ENCODE measurements at regions not wholly inside any gene's neighbourhood (a gene's known extent, or its start where the extent isn't known, plus 50 kb on each side); places are given as distances from the start of the nearest gene placed in this dataset.

DNA sequence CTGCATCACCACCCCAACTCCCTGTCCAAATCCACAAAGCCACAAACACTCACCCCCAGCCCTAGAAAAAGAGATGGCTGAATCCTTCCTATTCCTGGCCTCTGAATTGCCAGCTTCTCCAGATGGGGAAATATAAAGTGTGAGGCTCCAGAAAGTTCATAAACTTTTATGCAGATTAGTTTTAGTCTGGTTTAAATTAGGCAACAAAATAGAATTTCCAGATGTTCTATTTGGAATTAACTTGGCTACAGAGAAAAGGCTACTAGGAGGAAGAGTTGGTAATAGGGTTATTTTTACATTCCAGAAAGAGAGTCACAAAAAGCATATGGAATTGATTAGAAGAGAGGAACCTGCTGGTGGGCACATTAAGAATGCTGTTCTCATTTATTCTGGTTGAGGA is 56.0 kb downstream of the EN1 start:
- no peak for DNase-seq
- no peaks in the 10 kb centered on the region for H3K36me3 Mint-ChIP-seq (ENCODE audit: insufficient read depth)
- H3K4me1 Mint-ChIP-seq (ENCODE audit: low read depth in 2 of 2), result no peaks in the 10 kb centered on the region
- ATAC-seq (replicated peaks), result no peak
- H3K27me3 Mint-ChIP-seq, result peaks cover 45 to 48% of the 10 kb centered on the region in 2 donors
- H3K9me3 Mint-ChIP-seq, result peaks cover 0 to 2% of the 10 kb centered on the region in 2 donors
- no peak overlapping the region for H3K27ac Mint-ChIP-seq
- H3K4me3 Mint-ChIP-seq, result no peak overlapping the region

DNA sequence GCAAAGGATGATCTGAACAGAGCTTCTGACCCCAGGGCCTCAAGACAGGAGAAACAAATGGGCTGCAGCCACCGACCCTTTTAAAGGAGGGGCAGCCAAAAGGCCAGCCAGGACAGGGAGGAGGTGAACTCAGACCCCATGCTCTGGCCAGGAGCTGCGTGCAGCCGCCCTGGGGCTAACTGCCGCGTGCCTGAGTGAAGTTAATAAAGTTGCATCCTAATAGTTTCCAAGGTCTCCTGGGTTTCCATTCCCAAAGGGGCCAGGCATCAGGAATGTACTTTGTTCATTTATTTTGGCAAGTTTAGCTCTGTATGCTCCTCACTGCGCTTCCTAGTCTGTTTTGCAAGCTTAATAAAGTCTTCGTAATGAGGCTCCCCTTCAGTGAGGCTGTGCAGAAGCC is 60.7 kb downstream of the EN1 start:
- DNase-seq, result no peak
- Mint-ChIP-seq H3K9me3 (no peaks in the 10 kb centered on the region), H3K27ac (no peak overlapping the region), H3K4me3 (no peak overlapping the region), H3K27me3 (peaks cover 26 to 42% of the 10 kb centered on the region in 2 donors), H3K4me1 (ENCODE audit: low read depth in 2 of 2) (no peaks in the 10 kb centered on the region), H3K36me3 (ENCODE audit: insufficient read depth) (no peaks in the 10 kb centered on the region)
- no peak for ATAC-seq (replicated peaks)

DNA sequence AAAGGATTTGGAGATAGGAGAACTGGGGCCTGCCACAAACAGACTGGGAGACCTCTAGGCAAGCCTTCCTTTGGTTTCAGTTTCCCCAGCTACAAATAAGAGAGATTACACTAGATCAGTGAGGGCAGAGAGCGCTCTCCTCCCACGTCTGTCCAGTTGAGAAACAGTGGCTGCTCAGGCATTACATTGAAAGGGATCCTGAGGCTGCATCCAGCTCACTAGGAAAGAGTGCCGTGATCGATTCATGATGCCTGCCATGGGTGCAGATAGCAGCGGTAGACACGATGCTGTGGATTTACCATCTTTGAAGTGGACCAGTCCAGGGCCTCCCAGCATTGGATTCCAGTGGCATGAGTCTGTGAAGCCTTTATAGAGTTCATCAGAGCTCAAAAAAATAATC is 62.6 kb downstream of the EN1 start:
- H3K27me3 Mint-ChIP-seq, result peaks cover 18 to 38% of the 10 kb centered on the region in 2 donors
- ATAC-seq (replicated peaks) (no peak), DNase-seq (no peak)
- no peak overlapping the region for H3K27ac Mint-ChIP-seq
- no peaks in the 10 kb centered on the region for H3K36me3 Mint-ChIP-seq (ENCODE audit: insufficient read depth)
- no peaks in the 10 kb centered on the region for H3K4me1 Mint-ChIP-seq (ENCODE audit: low read depth in 2 of 2)
- no peaks in the 10 kb centered on the region for H3K9me3 Mint-ChIP-seq
- H3K4me3 Mint-ChIP-seq, result no peak overlapping the region

DNA sequence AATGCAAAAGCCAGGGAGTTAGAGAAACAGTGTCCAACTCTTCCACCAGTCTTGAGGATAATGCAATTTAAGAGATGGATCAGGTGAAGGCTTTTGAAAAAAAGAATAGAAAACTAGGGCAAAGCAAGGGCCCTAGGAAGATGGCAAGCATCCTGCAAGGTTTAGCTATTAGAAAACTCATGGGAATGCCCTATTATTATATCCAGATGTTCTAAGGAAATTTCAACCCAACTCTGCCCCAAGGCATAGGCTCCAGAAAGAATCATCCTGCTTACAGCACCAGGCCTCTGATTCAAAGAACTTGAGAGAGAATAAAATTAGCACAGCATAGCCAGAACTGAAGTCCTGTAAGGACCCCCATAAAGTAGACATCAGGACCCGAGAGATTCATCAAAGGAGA is 68.1 kb downstream of the EN1 start:
- peaks cover 0 to 2% of the 10 kb centered on the region in 2 donors for H3K4me1 Mint-ChIP-seq (ENCODE audit: low read depth in 2 of 2)
- no peaks in the 10 kb centered on the region for H3K36me3 Mint-ChIP-seq (ENCODE audit: insufficient read depth)
- no peaks in the 10 kb centered on the region for H3K9me3 Mint-ChIP-seq
- ATAC-seq (replicated peaks) (no peak), DNase-seq (no peak)
- no peak overlapping the region for H3K4me3 Mint-ChIP-seq
- peaks cover 23 to 47% of the 10 kb centered on the region in 2 donors for H3K27me3 Mint-ChIP-seq
- no peak overlapping the region for H3K27ac Mint-ChIP-seq

DNA sequence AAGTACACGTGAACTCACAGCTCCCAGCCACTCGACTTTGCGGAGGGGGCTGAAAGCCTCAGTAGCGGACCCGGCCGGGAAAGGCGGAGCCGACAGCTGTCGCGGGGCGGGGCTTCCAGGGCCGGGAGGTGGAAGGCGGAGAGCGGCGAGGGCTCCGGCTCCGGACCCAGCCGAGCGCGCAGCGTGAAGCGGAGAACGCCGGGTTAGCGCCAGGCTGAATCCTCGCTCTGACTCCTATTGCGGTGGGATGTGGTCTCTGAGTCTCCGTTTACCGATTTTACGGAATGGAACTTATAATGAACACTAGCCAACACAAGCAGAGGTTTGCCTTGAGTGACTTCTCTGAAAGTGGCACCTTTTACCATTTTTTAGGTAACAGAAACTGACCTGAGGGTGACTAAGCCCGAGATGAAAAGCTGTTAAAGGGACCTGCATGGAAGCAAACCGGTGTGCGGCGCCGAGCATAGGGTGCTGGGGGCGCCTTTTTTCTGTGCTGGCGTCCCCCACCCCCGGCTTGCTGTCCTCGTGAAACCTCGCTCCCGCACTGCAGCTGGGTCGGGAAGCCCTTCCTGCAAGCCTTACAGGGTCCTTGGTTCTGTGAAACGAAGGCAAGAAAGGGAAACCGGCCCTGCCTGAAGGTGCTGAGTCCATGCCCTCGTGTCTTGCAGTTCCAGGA is 72.9 kb downstream of the EN1 start:
- H3K9me3 Mint-ChIP-seq, result no peaks in the 10 kb centered on the region
- H3K4me3 Mint-ChIP-seq, result peak overlapping the region; percentile 14 to 28
- peaks cover 0 to 3% of the 10 kb centered on the region in 2 donors for H3K4me1 Mint-ChIP-seq (ENCODE audit: low read depth in 2 of 2)
- peaks cover 52 to 62% of the 10 kb centered on the region in 2 donors for H3K27me3 Mint-ChIP-seq
- no peak for ATAC-seq (replicated peaks)
- H3K36me3 Mint-ChIP-seq (ENCODE audit: insufficient read depth), result no peaks in the 10 kb centered on the region
- no peak overlapping the region for H3K27ac Mint-ChIP-seq
- DNase-seq, result no peak

- no peak overlapping the region for H3K27ac Mint-ChIP-seq
- H3K9me3 Mint-ChIP-seq, result no peaks in the 10 kb centered on the region
- H3K4me1 Mint-ChIP-seq (ENCODE audit: low read depth in 2 of 2), result peaks cover 0 to 3% of the 10 kb centered on the region in 2 donors
- DNase-seq (no peak), ATAC-seq (replicated peaks) (no peak)
- no peak overlapping the region for H3K4me3 Mint-ChIP-seq
- peaks cover 53 to 63% of the 10 kb centered on the region in 2 donors for H3K27me3 Mint-ChIP-seq
- H3K36me3 Mint-ChIP-seq (ENCODE audit: insufficient read depth), result no peaks in the 10 kb centered on the region
Measured at GRCh38 chr2:118773826-118774225, 73.6 kb downstream of the EN1 start.

GRCh38 chr2:118772487-118773200 is 74.8 kb downstream of the EN1 start:
- Mint-ChIP-seq H3K4me3 (no peak overlapping the region), H3K27me3 (peaks cover 53 to 67% of the 10 kb centered on the region in 2 donors), H3K27ac (no peak overlapping the region), H3K9me3 (no peaks in the 10 kb centered on the region), H3K4me1 (ENCODE audit: low read depth in 2 of 2) (peaks cover 0 to 3% of the 10 kb centered on the region in 2 donors), H3K36me3 (ENCODE audit: insufficient read depth) (no peaks in the 10 kb centered on the region)
- ATAC-seq (replicated peaks), result no peak
- no peak for DNase-seq

GRCh38 chr2:118769707-118770400 is 77.6 kb downstream of the EN1 start:
- peaks cover 0 to 2% of the 10 kb centered on the region in 2 donors for H3K4me1 Mint-ChIP-seq (ENCODE audit: low read depth in 2 of 2)
- H3K27me3 Mint-ChIP-seq, result peaks cover 37 to 62% of the 10 kb centered on the region in 2 donors
- DNase-seq, result no peak
- H3K27ac Mint-ChIP-seq, result no peak overlapping the region
- H3K4me3 Mint-ChIP-seq, result no peak overlapping the region
- no peak for ATAC-seq (replicated peaks)
- no peaks in the 10 kb centered on the region for H3K9me3 Mint-ChIP-seq
- H3K36me3 Mint-ChIP-seq (ENCODE audit: insufficient read depth), result no peaks in the 10 kb centered on the region

GRCh38 chr2:118766871-118767270 is 80.6 kb downstream of the EN1 start:
- DNase-seq (no peak), ATAC-seq (replicated peaks) (no peak)
- no peak overlapping the region for H3K4me3 Mint-ChIP-seq
- no peaks in the 10 kb centered on the region for H3K4me1 Mint-ChIP-seq (ENCODE audit: low read depth in 2 of 2)
- no peak overlapping the region for H3K27ac Mint-ChIP-seq
- H3K27me3 Mint-ChIP-seq, result peaks cover 26 to 54% of the 10 kb centered on the region in 2 donors
- H3K9me3 Mint-ChIP-seq, result no peaks in the 10 kb centered on the region
- H3K36me3 Mint-ChIP-seq (ENCODE audit: insufficient read depth), result no peaks in the 10 kb centered on the region

DNA sequence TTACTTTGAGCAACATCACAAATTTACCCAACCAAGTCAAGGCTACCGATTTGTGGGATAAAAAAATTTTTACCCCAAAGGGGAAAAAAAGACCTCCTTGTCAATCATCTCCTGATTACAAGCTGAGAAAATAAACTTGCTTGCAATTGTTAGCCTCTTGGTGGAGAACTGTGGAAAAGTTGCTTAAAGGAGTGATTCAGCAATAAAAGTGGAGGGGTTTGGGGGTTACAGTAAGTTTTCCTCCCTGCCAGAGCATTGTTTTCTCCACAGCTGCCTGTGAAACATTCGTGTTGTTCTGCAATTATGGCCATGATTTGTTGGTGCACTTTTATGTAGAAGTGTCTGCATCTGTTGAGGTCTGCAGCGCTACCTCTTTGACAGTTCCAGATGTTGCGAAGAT is 82.6 kb downstream of the EN1 start:
- DNase-seq, result no peak
- ATAC-seq (replicated peaks), result no peak
- H3K27ac Mint-ChIP-seq, result no peak overlapping the region
- no peaks in the 10 kb centered on the region for H3K36me3 Mint-ChIP-seq (ENCODE audit: insufficient read depth)
- no peaks in the 10 kb centered on the region for H3K4me1 Mint-ChIP-seq (ENCODE audit: low read depth in 2 of 2)
- no peaks in the 10 kb centered on the region for H3K9me3 Mint-ChIP-seq
- H3K27me3 Mint-ChIP-seq, result peaks cover 18 to 48% of the 10 kb centered on the region in 2 donors
- H3K4me3 Mint-ChIP-seq, result no peak overlapping the region

- H3K4me3 Mint-ChIP-seq, result no peak overlapping the region
- DNase-seq (no peak), ATAC-seq (replicated peaks) (no peak)
- no peak overlapping the region for H3K27ac Mint-ChIP-seq
- H3K36me3 Mint-ChIP-seq (ENCODE audit: insufficient read depth), result peaks cover 2% of the 10 kb centered on the region
- H3K9me3 Mint-ChIP-seq, result no peaks in the 10 kb centered on the region
- peaks cover 21 to 51% of the 10 kb centered on the region in 2 donors for H3K27me3 Mint-ChIP-seq
- no peaks in the 10 kb centered on the region for H3K4me1 Mint-ChIP-seq (ENCODE audit: low read depth in 2 of 2)
Measured at GRCh38 chr2:118763797-118764196, 83.7 kb downstream of the EN1 start.

- H3K27ac Mint-ChIP-seq, result no peak overlapping the region
- no peaks in the 10 kb centered on the region for H3K9me3 Mint-ChIP-seq
- no peak overlapping the region for H3K4me3 Mint-ChIP-seq
- H3K27me3 Mint-ChIP-seq, result peaks cover 27 to 59% of the 10 kb centered on the region in 2 donors
- DNase-seq, result no peak
- ATAC-seq (replicated peaks), result no peak
- H3K36me3 Mint-ChIP-seq (ENCODE audit: insufficient read depth), result peaks cover 2% of the 10 kb centered on the region
- H3K4me1 Mint-ChIP-seq (ENCODE audit: low read depth in 2 of 2), result no peaks in the 10 kb centered on the region
Measured at GRCh38 chr2:118762290-118762689, 85.2 kb downstream of the EN1 start.

DNA sequence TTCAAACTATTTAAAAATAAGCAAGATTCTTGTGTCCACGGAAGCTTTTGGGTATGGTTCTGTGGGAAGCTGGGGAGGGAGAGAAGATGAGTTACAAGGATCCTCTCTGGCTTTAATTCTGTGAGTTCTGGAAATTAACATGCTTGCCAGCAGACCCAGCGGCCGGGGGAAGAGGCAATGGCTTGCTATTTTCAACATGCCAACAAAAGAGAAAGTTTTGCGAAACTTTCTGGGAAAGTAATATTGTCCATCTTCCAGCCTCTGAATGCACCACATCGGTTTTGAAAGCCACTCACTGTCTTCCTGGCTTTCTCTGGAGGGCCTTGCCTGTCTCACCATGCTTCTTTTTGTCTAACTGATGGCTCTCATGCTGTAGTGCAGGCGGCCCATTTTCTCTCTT is 85.7 kb downstream of the EN1 start:
- no peaks in the 10 kb centered on the region for H3K9me3 Mint-ChIP-seq
- no peak overlapping the region for H3K27ac Mint-ChIP-seq
- no peak for ATAC-seq (replicated peaks)
- H3K4me1 Mint-ChIP-seq (ENCODE audit: low read depth in 2 of 2), result no peaks in the 10 kb centered on the region
- H3K4me3 Mint-ChIP-seq, result no peak overlapping the region
- H3K27me3 Mint-ChIP-seq, result peaks cover 27 to 64% of the 10 kb centered on the region in 2 donors
- peaks cover 2% of the 10 kb centered on the region for H3K36me3 Mint-ChIP-seq (ENCODE audit: insufficient read depth)
- no peak for DNase-seq

DNA sequence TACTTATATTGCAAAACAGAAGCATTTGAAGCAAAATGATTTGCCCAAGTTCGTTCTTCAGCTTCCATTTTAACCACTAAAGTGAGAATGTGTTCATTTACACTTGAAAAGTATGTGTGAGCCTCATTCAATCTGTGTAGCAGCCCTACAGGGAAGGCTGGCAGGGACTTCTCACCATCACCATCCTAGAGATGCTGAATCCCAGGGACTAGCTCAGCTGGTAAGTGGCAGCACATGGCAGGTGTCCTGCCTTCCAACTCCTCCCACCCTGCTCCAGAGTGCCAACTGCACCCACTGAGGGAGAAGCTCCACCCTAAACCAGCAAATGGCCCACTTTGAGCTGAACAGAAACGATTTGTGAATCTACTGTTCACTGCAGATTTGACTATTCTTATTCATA is 91.5 kb downstream of the EN1 start:
- ATAC-seq (replicated peaks), result no peak
- Mint-ChIP-seq H3K27ac (no peak overlapping the region), H3K27me3 (peaks cover 15 to 52% of the 10 kb centered on the region in 2 donors), H3K4me1 (ENCODE audit: low read depth in 2 of 2) (no peaks in the 10 kb centered on the region), H3K4me3 (no peak overlapping the region), H3K9me3 (no peaks in the 10 kb centered on the region), H3K36me3 (ENCODE audit: insufficient read depth) (peaks cover 2% of the 10 kb centered on the region)
- DNase-seq, result no peak

Measured in effector memory CD8-positive, alpha-beta T cell (primary cell).